ENCODE measurements at regions not wholly inside any gene's neighbourhood (a gene's known extent, or its start where the extent isn't known, plus 50 kb on each side); places are given as distances from the start of the nearest gene placed in this dataset.
"Not testable (repeated sequence)": the region's sequence is repeated elsewhere in the genome, so short reads cannot be mapped to it uniquely, and the experiment has no call there.

GRCh38 chr6:16902502-16902901 is 141.2 kb upstream of the ATXN1 start:
- DNase-seq, result no peak

DNA sequence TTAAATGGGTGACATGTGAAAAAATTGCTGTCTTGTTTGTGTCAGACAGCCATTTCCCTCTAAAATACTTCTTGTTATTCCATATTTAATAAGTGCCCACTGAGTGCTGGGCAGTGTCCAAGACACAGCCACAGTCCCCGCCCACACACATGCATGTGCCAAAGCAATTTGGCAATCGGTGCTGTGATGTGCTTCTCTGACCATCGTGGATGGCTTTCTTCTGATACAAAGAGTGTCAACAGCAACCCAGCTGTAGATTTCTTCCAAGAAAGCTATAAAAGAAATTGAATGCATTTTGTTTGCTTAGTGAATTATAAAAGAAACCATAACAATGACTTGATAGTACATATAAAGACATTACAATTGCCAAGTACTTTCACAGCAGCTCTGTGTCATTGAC is 140.5 kb upstream of the ATXN1 start:
- no peak for DNase-seq

GRCh38 chr6:16901306-16901705 is 140.0 kb upstream of the ATXN1 start:
- DNase-seq, result no peak

DNA sequence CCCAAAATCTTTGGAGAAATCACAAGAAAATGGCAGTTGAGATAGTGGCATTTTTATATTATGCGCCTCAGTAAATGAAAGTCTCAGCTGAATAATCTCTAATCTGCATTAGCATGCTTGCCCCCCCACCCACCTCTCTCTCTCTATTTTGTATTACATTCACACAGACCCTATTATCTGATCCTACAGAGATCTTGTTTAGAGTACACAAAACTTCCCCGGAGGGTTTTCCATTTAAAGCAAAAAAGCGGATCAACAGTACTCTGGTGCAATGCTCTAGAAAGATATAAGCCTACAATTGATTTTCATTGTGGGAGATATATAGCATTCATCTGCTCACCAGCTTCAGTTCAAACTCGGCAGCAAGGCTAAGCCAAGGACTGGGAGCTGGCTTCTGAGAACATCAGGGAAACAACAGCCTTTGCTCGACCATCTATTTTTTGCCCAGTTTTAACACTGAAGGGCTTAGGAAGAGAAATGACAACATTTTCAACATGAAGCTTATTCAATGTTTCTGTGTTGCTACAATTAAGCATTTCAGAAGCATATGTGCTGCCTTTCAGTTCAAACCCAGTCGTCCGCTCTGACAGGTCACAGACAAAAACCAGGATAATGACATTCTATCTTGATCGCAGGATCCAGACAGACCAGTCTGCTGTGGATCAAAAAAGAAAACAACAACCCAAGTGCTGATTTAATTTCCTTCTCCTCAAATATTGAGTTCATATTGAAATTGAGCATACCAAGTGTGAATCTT is 137.6 kb upstream of the ATXN1 start:
- no peak for DNase-seq

- no peak for DNase-seq
These were observed 136.4 kb upstream of the ATXN1 start for GRCh38 chr6:16897669-16898068.

DNA sequence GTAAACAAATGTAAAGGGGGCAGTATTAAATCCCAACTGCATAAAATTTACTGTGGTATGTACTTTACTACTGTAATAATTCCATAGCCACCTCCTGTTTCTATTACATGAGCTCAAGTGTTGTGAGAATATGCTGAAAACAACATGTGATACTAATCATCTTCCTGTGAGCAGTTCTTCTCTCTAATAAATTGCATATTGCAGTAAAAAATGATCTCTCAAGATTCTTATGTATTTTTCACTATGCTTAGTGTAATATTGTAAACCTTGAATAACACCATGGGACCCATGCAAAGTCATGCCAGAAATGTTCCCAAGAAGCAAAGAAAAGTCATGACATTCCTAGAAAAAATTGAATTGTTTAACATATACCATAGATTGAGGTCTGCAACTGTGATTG is 133.0 kb upstream of the ATXN1 start:
- DNase-seq, result no peak

- DNase-seq, result not testable (repeated sequence)
These were observed 129.8 kb upstream of the ATXN1 start for GRCh38 chr6:16891110-16891509.

DNA sequence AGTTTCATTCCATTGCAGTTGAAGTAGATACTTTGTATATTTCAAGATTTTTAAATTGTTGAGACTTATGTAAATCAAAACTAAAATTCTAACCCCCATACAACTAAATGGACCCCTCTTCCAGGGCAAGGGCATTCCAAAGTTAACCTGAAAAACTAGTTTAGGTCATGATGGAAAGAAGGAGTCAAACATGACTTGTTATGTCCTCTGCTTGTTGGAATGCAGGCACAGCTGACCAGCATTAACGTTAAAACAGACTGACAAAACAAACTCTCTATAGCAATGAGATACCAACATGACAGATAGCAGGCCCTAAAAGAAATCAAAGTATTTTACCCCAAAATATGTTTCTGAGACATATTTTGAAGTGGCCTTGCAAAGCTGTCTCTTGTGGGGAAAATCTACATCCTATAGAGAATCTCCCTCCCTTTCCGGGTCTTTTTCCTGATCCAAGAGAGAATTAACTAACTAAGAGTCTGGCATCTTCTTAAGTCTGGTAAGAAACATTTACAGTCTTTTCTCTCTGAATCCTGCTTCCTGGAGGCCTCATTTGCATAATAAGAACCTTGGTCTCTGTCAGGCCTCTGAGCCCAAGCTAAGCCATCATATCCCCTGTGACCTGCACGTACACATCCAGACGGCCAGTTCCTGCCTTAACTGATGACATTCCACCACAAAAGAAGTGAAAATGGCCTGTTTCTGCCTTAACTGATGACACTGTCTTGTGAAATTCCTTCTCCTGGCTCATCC is 124.3 kb upstream of the ATXN1 start:
- DNase-seq, result no peak

- no peak for DNase-seq
These were observed 123.3 kb upstream of the ATXN1 start for GRCh38 chr6:16884526-16884925.

DNA sequence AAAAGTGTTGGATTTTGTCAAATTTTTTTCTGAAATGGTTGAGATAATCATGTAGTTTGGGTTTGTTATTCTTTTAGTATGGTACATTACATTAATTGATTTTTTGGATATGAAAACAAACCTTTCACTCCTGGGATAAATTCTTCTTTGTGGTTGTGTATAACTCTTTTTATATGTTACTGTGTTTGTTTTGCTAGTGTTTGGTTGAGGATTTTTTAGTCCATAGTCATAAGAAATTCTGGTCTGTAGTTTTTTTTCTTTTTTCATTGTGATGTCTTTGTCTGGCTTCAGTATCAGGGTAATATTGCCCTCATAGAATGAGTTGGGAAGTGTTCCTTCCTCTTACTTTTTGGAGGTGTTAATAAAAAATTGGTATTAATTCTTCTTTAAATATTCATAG is 122.2 kb upstream of the ATXN1 start:
- DNase-seq, result no peak

- no peak for DNase-seq
These were observed 121.0 kb upstream of the ATXN1 start for GRCh38 chr6:16882230-16882629.

- DNase-seq, result not testable (repeated sequence)
These were observed 115.6 kb upstream of the ATXN1 start for GRCh38 chr6:16876852-16877251.

DNA sequence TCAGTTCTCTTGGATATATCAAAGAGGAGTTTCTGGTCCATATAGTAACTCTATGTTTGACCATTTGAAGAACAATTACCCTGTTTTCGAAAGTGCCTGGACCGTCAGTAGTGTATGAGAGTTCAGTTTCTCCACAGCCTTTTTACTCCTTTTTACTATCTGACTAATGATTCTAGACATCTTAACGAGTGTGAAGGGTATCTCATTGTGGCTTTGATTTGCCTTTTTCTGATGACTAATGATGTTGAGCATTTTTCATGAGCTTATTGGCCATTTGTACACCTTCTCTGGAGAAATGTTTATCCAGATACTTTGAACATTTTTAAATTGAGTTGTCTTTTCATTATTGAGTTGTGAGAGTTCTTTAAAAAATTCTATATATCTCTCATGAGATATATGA is 114.9 kb upstream of the ATXN1 start:
- no peak for DNase-seq

DNA sequence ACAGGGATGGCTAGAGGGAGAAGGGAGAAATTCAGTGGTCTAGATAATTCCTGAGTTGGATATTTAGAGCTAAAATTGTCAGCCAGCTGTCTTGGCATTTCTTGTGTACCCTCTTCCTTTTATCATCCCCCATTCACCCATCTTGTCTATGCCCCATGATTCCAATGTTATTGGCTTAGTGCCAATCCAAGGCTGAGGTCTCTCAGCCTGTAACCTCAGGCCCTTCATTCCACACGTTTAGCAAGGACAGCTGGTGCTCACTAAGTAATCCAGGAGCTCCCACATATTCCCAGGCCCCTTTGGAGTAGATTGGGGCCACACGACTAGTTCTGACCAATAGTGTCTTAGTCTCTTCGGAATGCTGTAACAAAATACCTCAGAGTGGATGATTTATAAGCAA is 112.4 kb upstream of the ATXN1 start:
- DNase-seq, result no peak

DNA sequence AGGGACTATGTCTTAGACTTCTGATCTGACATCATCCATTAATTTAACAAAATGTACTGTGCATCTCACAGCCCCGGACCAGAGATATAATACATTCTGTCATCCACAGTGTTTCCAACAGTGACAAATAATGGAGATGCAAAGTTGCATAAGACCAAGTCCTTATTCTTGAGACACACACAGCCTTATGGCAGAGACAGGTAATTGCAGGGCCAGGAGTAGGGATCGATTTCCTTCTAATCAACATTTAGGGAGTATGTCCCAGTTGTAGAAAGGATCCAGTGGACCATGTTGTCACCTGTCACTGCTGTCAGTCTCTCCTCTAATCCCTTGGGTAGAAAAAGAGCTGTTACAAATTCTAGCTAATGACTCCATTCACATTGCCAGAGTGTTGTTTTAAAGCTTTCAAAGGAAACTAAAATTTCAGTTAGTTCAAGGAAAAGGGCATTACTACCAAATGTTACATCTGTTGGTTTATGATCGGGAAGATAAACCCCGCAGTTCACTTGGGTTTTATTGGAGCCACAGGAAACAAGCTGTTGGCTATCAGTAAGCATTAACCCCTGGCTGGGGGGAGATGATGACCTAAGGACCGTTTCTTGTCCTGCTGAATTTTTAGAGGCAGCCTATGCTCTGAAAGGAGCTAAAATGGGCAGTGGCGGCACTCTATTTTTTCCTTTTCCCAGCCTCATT is 111.4 kb upstream of the ATXN1 start:
- no peak for DNase-seq

- DNase-seq, result no peak
These were observed 109.8 kb upstream of the ATXN1 start for GRCh38 chr6:16871047-16871446.

GRCh38 chr6:16868968-16869367 is 107.7 kb upstream of the ATXN1 start:
- DNase-seq, result no peak

GRCh38 chr6:16857969-16858592 is 96.8 kb upstream of the ATXN1 start:
- DNase-seq, result no peak

DNA sequence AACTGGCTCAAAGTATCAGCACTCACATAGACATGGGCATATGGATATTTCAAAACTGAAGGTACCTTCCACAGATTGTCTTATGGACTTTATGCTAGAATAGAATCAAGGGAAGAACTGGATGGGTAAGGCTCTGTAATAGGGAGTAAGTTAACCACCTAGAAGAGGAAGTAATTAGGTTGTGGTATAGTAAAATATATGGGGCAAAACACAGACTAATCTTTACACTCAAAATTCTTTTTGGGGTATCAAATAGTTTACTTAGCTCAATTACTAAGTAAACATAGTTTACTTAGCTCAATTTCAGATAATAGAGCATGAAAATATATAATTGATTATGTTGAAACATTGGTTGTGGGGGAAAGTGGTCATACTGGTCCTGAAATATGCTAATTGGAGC is 94.2 kb upstream of the ATXN1 start:
- DNase-seq, result no peak

DNA sequence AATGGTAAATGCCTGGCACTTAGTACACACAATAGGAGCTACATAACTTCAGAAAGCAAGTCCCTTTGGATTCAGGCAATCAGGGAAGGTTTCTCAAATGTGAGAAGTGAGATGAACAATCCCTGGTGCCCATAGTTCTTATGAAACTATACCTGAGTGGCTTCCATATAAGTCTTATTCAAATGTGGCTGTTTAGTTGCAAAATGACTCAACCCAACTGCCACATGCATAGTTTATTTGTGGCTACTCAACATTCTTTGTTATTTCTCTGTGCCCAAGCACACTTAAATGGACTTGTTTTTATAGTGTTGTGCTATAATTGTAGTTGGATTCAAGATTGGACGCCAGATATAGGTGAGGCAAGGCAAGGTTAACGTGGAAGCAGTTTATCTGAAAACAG is 93.7 kb upstream of the ATXN1 start:
- DNase-seq, result no peak

DNA sequence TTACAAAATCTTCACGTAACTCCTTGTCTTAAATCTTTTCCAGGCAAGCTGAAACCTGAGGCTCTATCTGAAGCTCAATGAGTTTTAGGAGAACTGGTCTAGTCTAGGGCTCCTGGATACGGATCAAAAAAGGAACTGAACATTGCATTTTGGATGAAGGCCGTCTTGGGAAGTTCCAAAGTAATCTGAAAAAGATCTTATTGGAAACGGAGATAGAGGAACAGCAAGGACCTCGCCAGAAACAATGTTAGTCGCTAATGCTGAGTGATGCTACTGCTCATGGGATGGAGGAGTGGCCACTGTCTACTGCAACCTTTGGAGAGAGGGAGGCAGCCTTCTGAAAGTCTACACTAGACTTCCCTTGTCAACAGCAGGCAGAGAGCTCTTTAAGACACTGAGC is 91.4 kb upstream of the ATXN1 start:
- DNase-seq, result no peak

DNA sequence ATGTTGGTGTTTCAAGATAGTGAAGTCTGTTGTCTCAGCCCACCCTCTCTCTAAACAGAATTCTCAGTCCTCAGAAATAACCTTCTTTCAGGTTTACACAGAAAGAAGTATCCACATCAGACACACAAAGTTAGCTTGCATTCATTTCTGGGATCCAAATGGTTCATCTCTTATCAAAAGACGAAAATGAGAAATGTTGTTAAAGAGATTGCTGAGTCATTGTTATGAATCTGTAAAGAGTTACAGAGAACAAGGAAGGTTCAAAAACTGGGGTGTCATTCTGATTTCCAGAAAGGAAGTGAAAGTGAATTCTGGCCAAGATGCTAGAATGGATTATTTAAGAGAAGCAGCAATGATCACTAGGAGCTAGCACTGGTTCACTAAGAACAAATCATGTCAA is 90.5 kb upstream of the ATXN1 start:
- no peak for DNase-seq

- no peak for DNase-seq
These were observed 89.8 kb upstream of the ATXN1 start for GRCh38 chr6:16851044-16851540.

DNA sequence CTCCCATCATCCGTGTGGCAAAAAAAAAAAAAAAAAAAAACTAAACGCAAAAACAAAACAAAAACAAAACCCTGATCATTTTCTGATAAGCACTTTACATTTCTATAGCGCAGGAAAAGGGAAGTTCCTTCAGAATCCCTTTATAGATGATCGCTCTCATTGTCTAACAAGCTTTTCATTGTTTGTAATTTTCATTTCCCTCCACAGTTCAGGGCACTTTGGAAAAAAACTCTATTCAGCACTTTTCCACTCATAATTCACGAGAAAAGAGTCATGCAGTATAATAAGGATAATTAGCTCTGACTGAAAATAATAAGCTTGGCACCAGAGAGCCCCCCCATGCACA is 89.4 kb upstream of the ATXN1 start:
- no peak for DNase-seq

Measured in CD4-positive, alpha-beta T cell treated with Interleukin-1 beta for 1 hour (primary cell).